Memory B cell (primary cell): ENCODE measurements at regions not wholly inside any gene's neighbourhood (a gene's known extent, or its start where the extent isn't known, plus 50 kb on each side); places are given as distances from the start of the nearest gene placed in this dataset.

Experiments used
- ATAC-seq: fragments of 150-1000 bp; cut with Tn5 transposase; 2 replicates; pipeline ENCODE4 v1.10.0; 2021; ENCODE audit warnings: low read depth, mild to moderate bottlenecking, moderate library complexity
- DNase-seq, 2 donors: peaks; one replicate each; pipeline ENCODE4 v3.0.0; 2022; ENCODE audit warnings: low spot score in 2 of 2
- H3K27ac Mint-ChIP-seq: one replicate; pipeline ENCODE4 v1.8.0; 2022; ENCODE audit warnings: mild to moderate bottlenecking, moderate library complexity, mixed read lengths
- H3K27me3 Mint-ChIP-seq: one replicate; pipeline ENCODE4 v1.8.0; 2022; ENCODE audit warnings: mixed read lengths
- H3K36me3 Mint-ChIP-seq: one replicate; pipeline ENCODE4 v1.8.0; 2022; ENCODE audit warnings: mild to moderate bottlenecking, mixed read lengths
- H3K4me1 Mint-ChIP-seq: one replicate; pipeline ENCODE4 v1.8.0; 2022; ENCODE audit warnings: mixed read lengths
- H3K4me3 Mint-ChIP-seq: one replicate; pipeline ENCODE4 v1.8.0; 2022; ENCODE audit warnings: mild to moderate bottlenecking, moderate library complexity, mixed read lengths
- H3K9me3 Mint-ChIP-seq: one replicate; pipeline ENCODE4 v1.8.0; 2022; ENCODE audit warnings: mixed read lengths

- Mint-ChIP-seq H3K27ac (no peak overlapping the region), H3K9me3 (peaks cover 3% of the 10 kb centered on the region), H3K4me3 (no peak overlapping the region), H3K4me1 (no peaks in the 10 kb centered on the region), H3K27me3 (peaks cover 1% of the 10 kb centered on the region), H3K36me3 (no peaks in the 10 kb centered on the region)
- ATAC-seq (no peak), DNase-seq (no peak)
Observed at GRCh38 chr1:65512383-65512782, 91.9 kb downstream of the LEPR start.

- Mint-ChIP-seq H3K36me3 (no peaks in the 10 kb centered on the region), H3K9me3 (peaks cover under 1% of the 10 kb centered on the region)
Observed at GRCh38 chr1:65512967-65513780, 92.7 kb downstream of the LEPR start.

GRCh38 chr1:65514041-65514440 lies 93.6 kb downstream of the LEPR start:
- DNase-seq (no peak), ATAC-seq (no peak)
- no peaks in the 10 kb centered on the region for H3K4me1 Mint-ChIP-seq
- H3K27me3 Mint-ChIP-seq, result peaks cover 1% of the 10 kb centered on the region
- no peak overlapping the region for H3K4me3 Mint-ChIP-seq
- H3K9me3 Mint-ChIP-seq, result no peaks in the 10 kb centered on the region
- H3K27ac Mint-ChIP-seq, result no peak overlapping the region
- H3K36me3 Mint-ChIP-seq, result no peaks in the 10 kb centered on the region

More at GRCh38 chr1:65512967-65513780, 92.7 kb downstream of the LEPR start:
- DNase-seq, result no peak
- Mint-ChIP-seq H3K27ac (no peak overlapping the region), H3K4me1 (no peaks in the 10 kb centered on the region), H3K27me3 (peaks cover 1% of the 10 kb centered on the region), H3K4me3 (no peak overlapping the region)
- no peak for ATAC-seq

GRCh38 chr1:65524931-65525265 lies 104.4 kb downstream of the LEPR start:
- Mint-ChIP-seq H3K27me3 (peaks cover 11% of the 10 kb centered on the region), H3K9me3 (peaks cover 4% of the 10 kb centered on the region), H3K4me1 (no peaks in the 10 kb centered on the region), H3K27ac (no peak overlapping the region), H3K4me3 (no peak overlapping the region), H3K36me3 (peaks cover 4% of the 10 kb centered on the region)
- no peak for ATAC-seq
- no peak for DNase-seq

- DNase-seq, result no peak
- Mint-ChIP-seq H3K4me3 (no peak overlapping the region), H3K36me3 (peaks cover 4% of the 10 kb centered on the region), H3K9me3 (peaks cover 4% of the 10 kb centered on the region), H3K27me3 (peaks cover 14% of the 10 kb centered on the region), H3K4me1 (no peaks in the 10 kb centered on the region), H3K27ac (no peak overlapping the region)
- ATAC-seq, result no peak
Observed at GRCh38 chr1:65525266-65526048, 105.0 kb downstream of the LEPR start.

GRCh38 chr1:65526049-65526556 lies 105.6 kb downstream of the LEPR start:
- Mint-ChIP-seq H3K36me3 (peaks cover 4% of the 10 kb centered on the region), H3K27ac (no peak overlapping the region), H3K9me3 (peaks cover 7% of the 10 kb centered on the region), H3K4me3 (no peak overlapping the region), H3K4me1 (no peaks in the 10 kb centered on the region), H3K27me3 (peaks cover 16% of the 10 kb centered on the region)
- ATAC-seq, result no peak
- no peak for DNase-seq

GRCh38 chr1:65527190-65527589 lies 106.7 kb downstream of the LEPR start:
- Mint-ChIP-seq H3K4me3 (no peak overlapping the region), H3K27ac (no peak overlapping the region), H3K36me3 (peaks cover 5% of the 10 kb centered on the region), H3K4me1 (no peaks in the 10 kb centered on the region), H3K9me3 (peaks cover 12% of the 10 kb centered on the region), H3K27me3 (peaks cover 18% of the 10 kb centered on the region)
- no peak for ATAC-seq
- no peak for DNase-seq

GRCh38 chr1:65527707-65528503 lies 107.4 kb downstream of the LEPR start:
- Mint-ChIP-seq H3K4me1 (no peaks in the 10 kb centered on the region), H3K27me3 (peaks cover 18% of the 10 kb centered on the region)
- no peak for ATAC-seq

GRCh38 chr1:65531972-65532570 lies 111.6 kb downstream of the LEPR start:
- H3K27me3 Mint-ChIP-seq, result peaks cover 11% of the 10 kb centered on the region
- DNase-seq, result no peak
- H3K9me3 Mint-ChIP-seq, result peaks cover 13% of the 10 kb centered on the region
- no peak for ATAC-seq
- no peak overlapping the region for H3K4me3 Mint-ChIP-seq
- H3K36me3 Mint-ChIP-seq, result peaks cover 2% of the 10 kb centered on the region
- H3K27ac Mint-ChIP-seq, result no peak overlapping the region
- no peaks in the 10 kb centered on the region for H3K4me1 Mint-ChIP-seq

More at GRCh38 chr1:65527707-65528503, 107.4 kb downstream of the LEPR start:
- peaks cover 12% of the 10 kb centered on the region for H3K9me3 Mint-ChIP-seq
- DNase-seq, result no peak
- H3K36me3 Mint-ChIP-seq, result peaks cover 5% of the 10 kb centered on the region
- no peak overlapping the region for H3K27ac Mint-ChIP-seq
- no peak overlapping the region for H3K4me3 Mint-ChIP-seq

GRCh38 chr1:65535981-65536380 lies 115.5 kb downstream of the LEPR start:
- H3K27ac Mint-ChIP-seq, result no peak overlapping the region

GRCh38 chr1:65538086-65538485 lies 117.6 kb downstream of the LEPR start:
- peaks cover 7% of the 10 kb centered on the region for H3K9me3 Mint-ChIP-seq
- no peak for ATAC-seq
- no peak for DNase-seq
- no peaks in the 10 kb centered on the region for H3K36me3 Mint-ChIP-seq
- H3K27me3 Mint-ChIP-seq, result no peaks in the 10 kb centered on the region
- H3K27ac Mint-ChIP-seq, result no peak overlapping the region
- H3K4me1 Mint-ChIP-seq, result no peaks in the 10 kb centered on the region
- no peak overlapping the region for H3K4me3 Mint-ChIP-seq

More at GRCh38 chr1:65535981-65536380, 115.5 kb downstream of the LEPR start:
- Mint-ChIP-seq H3K36me3 (peaks cover 2% of the 10 kb centered on the region), H3K9me3 (peaks cover 11% of the 10 kb centered on the region), H3K4me3 (no peak overlapping the region), H3K27me3 (peaks cover 3% of the 10 kb centered on the region), H3K4me1 (no peaks in the 10 kb centered on the region)
- ATAC-seq (no peak), DNase-seq (no peak)

GRCh38 chr1:65538664-65539063 lies 118.2 kb downstream of the LEPR start:
- H3K4me1 Mint-ChIP-seq, result no peaks in the 10 kb centered on the region
- no peak for ATAC-seq
- H3K27ac Mint-ChIP-seq, result no peak overlapping the region
- H3K9me3 Mint-ChIP-seq, result peaks cover 7% of the 10 kb centered on the region
- DNase-seq, result no peak
- H3K27me3 Mint-ChIP-seq, result no peaks in the 10 kb centered on the region
- H3K36me3 Mint-ChIP-seq, result no peaks in the 10 kb centered on the region
- H3K4me3 Mint-ChIP-seq, result no peak overlapping the region

GRCh38 chr1:65539266-65540131 lies 119.0 kb downstream of the LEPR start:
- Mint-ChIP-seq H3K27ac (no peak overlapping the region), H3K9me3 (peaks cover 4% of the 10 kb centered on the region), H3K4me1 (no peaks in the 10 kb centered on the region), H3K27me3 (no peaks in the 10 kb centered on the region), H3K36me3 (no peaks in the 10 kb centered on the region), H3K4me3 (no peak overlapping the region)
- ATAC-seq (no peak), DNase-seq (no peak)
